NCI-H2107 (cell line): ENCODE measurements at regions not wholly inside any gene's neighbourhood (a gene's known extent, or its start where the extent isn't known, plus 50 kb on each side); places are given as distances from the start of the nearest gene placed in this dataset.
"Not testable (repeated sequence)": the region's sequence is repeated elsewhere in the genome, so short reads cannot be mapped to it uniquely, and the experiment has no call there.

Experiments used
- DNase-seq: peaks from one replicate; lab custom pipeline; 2025; lab: John Stamatoyannopoulos, UW

DNA sequence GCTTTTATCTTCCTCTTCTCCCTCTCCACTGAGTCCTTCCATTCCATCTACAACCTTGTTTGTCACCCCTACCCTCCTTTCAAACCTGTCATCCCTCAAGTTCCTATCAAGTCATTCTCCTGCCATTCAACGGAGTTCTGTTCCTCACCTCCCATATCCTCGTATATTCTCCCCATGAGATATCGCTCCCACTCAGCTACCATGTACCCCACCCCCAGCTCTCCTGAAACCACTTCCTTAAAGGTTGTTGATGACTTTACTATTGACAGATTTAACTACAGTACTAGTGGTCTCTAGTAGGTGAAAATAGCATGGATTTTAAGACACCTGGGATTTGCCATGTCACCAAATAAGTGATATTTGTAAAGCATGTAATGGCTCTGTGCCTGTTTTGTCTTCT is 107.4 kb upstream of the BARHL2 start:
- no peak for DNase-seq

DNA sequence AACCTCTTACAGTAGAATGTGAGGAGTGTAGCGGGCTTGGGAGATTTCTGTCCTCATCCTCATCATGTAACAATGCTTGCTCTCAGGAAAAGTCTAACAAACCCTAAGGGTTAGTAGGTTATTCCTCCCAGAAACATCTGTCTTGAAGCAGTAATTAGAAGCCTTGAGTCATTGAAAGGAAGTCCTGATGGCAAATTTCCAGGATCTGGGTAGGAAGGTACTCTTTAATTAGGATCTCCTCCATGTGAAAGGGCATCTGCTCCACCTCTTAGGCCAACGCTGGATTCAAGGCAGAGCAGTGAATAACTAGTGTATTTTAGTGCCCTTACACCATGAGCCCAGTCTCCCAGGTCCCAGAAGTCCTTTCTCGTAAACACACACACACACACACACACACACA is 106.6 kb upstream of the BARHL2 start:
- no peak for DNase-seq

DNA sequence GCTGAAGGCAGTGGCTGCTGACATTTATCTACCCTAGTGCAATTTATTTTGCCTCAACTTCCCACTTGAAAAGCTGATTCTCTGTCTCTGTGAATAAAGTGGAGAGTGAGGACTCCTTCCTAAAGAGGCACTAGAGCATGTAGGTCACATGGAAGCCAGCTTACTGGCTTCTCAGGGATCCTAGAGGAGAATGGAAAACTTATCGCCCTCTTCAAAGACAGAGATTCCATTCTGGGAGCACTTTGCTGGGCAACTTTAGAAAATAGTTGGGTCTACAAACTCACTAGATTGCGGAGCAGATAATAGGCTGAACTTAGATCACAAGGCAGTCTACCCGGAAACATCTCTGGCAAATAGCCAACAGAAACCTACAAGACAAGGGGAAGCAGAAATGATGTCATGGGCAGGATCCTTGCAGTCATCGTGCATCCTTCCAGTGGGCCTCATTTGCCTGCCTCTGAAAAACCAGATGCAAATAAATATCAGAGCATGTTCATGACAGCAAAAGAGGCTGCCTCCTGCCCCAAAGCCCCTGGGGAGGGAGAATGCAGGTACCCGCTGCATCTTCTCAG is 104.8 kb upstream of the BARHL2 start:
- no peak for DNase-seq

DNA sequence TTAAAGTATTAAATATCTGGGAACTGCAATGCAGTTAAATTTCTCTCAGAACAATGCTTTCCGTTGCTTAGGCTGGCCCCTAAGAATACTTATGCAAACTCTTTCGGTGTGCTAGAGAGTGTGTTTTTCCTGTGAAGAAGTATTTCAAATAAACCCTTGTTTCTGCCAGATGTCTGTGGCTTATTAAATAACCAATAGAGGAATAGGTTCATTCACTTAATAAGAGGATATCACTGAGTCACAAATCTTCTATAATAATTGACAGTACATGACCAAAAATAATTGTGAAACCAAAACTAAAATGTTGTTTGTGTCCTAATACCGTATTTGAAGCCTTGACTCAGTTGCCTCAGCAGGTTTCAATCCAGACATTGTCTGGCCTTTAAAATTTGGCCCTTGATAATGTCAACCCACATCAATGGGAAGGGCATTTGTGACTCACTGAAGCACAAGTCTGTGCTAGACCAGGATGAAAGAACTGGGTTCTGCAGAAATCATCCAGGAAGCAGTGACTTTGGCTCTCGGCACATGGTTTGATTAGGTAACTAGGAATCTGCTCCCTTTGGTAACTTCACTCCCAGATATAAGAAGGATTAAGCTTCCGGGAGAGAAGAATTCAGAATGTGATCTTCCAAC is 104.2 kb upstream of the BARHL2 start:
- DNase-seq = no peak

DNA sequence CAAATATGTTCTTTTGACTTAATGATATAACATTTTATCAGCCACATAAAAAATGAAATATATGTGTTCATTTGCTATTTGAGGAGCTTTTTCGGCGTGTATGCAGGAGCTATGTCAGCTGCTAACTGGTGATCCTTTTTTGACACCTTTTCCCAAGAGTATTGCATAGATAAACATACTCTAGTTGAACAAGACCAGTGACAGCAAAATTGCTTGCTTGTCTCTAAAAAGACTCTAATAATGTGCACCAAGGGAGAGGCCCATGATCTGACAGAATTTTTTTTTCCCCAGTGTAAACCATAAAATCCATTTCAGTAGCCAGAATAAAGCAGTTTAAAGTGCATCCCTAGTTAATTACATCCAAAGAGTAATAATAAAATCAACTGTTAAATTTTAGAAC is 103.6 kb upstream of the BARHL2 start:
- no peak for DNase-seq

DNA sequence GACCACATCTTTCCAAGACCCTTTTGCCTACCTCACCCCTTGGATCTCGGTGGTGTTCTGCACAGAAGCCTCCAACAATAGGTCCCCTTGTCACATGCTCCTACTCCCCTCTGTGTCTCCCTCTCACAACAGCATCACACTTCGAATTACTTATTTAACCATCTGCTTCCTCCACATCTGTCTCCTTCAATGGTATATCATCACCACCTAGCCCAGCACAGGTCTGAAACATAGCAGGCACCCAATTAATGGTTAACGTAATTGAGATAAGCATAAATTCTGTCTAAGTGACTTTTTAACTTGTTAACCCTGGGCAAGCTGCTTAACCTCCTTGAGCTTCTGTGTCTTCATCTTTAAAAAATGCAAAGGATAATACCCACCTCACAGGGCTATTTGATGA is 100.3 kb upstream of the BARHL2 start:
- no peak for DNase-seq

DNA sequence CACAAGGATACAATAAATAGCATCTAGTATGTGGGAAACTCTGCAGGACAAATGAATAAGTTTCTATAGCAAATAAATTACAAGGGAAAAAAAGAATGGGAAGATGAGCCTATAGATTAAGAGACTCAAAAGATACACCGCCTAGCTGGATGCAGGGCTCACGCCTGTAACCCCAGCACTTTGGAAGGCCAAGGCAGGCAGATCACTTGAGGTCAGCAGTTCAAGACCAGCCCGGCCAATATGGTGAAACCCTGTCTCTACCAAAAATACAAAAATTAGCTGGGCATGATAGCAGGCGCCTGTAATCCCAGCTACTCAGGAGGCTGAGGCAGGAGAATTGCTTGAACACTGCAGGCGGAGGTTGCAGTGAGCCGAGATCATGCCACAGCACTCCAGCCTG is 95.1 kb upstream of the BARHL2 start:
- not testable (repeated sequence) for DNase-seq

DNA sequence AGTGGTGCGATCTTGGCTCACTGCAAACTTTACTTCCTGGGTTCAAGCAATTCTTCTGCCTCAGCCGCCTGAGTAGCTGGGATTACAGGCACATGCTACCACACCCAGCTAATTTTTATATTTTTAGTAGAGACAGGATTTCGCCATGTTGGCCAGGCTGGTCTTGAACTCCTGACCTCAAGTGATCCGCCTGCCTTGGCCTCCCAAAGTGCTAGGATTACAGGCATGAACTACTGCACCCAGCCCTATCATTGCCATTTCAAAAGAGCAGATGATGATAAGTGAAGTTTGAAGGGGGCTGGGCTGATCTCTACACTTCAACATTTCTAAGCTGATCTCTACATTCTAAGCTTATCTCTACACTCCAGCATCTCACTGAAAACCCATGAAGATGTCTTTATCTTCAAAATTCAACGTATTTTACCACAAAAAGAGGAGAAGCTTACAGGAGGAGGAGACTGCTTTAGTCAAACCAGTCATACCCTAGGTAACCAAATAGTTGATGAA is 94.4 kb upstream of the BARHL2 start:
- DNase-seq = not testable (repeated sequence)

DNA sequence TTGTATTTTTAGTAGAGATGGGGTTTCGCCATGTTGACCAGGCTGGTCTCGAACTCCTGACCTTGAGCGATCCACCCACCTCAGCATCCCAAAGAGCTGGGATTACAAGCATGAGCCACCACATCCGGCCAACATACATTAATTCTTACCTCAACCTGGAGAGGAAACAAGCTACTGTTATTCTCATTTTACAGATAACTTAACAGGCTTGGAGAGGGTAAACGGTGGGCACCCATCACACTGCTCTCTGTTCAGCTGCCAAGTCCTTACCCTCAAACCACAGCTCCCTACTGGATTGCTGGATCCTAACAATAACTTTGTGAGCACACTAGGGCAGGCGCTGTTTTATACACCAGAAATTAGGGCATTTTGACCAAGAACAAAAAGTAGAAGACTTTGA is 93.6 kb upstream of the BARHL2 start:
- DNase-seq = no peak

DNA sequence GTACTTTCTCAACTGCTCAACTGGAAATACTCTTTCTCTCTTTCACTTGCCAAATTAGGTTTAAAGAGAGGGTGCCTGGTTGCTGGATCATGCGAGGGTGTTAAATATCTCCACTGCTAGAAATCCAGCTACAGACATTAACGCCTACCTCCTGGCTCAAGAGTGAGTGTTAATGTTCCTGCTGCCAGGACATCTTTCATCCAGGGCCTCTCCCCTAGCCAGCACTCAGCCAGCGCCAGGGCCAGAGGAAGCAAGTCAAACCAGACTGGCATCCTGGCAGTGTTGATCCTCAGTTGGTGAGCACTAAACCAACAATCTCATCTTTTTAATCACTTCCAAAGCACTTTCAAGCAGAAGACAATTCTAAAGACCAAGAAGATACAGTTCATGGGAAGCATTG is 92.9 kb upstream of the BARHL2 start:
- DNase-seq = no peak

DNA sequence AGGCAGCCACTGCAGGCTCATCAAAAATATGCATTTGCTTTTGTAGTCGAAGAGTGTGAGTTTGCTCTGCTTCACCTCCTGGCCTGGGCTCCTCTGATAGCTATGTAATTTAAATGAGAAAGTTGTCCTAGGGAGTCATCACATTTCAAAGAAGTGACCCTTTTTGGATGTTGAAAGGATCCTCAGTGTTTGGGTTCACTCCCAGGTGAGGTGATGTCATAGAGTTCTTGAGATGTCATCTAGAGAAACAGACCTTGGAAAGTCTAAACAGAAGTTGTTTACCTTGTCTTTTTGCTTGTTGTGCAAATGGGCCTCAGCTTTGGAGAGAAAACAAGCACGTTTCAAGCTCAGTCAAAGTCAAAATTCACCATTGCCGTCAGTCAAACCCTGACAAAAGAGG is 92.0 kb upstream of the BARHL2 start:
- DNase-seq = no peak

DNA sequence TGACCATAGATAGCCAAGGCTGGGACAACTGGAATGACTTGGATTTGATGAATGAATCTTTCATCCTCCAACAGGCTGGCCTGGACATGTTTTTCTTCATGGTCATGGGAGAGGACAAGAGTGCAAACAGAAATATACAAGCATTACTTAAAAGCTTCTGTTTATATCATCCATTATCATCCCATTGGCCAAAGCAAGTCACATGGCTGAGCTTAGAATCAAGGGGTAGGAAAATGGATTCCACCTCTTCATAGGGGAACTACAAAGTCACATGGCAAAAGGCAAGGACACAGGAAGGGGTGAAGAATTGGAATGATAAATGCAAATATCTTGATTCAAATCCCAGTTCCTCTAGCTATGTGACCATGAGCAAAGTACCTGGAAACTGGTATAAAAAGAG is 90.2 kb upstream of the BARHL2 start:
- no peak for DNase-seq

DNA sequence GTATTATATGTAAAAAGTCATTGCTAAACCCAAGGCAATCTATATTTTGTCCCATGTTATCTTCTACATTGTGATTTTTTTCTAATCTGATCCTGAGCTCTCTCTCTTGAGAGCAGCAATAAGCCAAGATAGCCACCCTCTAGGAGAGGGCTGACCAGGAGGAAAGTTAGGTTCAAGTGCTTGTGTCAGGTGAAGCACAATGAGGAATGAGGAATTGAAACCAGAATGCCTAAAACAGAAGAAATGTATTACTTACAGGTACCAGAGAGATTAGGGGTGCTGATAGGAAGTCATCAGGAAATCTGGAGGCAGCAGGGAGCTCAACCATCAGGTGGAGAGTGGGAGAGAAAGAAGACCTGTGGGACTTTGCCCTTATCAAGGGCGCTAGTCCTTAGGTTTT is 85.5 kb upstream of the BARHL2 start:
- DNase-seq = no peak

DNA sequence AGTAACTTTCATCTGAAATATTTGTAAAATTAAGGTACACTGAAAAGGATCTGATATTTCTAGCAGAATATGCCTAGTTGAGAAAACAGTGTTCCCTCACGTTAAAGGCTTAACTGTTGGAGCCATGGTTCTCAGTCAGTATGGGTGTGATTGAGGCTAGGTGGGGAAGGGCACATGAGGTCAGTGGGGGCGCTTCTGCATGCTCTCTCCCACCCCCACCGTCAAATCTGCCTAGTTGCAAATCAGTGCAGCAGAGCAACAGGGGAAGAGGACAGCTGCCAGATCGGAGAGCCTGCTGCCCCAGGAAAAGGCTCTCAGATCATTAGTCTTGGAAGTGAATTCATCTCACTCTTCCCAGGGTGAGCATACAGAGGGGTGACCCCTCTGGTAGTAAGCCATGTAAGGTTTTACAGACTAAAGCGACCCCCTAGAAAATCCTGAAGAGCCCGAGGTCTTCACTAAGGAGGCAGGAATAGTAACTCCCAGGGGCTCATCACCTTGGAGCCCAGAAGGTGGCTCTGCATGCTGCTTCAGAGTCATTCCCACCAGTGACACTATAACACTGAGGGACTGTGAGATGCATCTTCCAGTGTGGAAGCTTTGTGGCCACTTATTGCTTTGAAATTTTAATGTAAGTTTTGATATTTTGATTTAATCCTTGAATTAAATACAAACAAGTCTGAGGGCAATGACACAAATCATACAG is 83.1 kb upstream of the BARHL2 start:
- DNase-seq = no peak

DNA sequence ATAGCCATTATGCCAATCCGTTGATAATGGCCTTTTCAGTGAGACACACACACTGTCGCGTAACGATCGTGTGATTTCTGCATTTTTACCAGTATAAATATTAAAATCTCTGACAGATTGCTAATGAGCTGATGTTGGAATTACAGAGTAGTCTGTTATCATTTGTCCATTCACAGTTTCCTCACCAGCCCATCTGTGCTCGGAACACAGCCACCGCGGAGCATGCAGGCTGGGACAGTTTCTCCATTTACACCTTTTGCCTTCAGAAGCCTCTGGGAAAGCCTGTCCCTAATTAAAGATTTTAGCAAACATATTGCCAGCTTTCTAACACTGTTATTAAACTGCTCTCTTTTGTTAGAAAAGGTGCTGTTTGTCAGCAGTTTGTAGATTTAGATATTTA is 82.2 kb upstream of the BARHL2 start:
- DNase-seq = no peak

DNA sequence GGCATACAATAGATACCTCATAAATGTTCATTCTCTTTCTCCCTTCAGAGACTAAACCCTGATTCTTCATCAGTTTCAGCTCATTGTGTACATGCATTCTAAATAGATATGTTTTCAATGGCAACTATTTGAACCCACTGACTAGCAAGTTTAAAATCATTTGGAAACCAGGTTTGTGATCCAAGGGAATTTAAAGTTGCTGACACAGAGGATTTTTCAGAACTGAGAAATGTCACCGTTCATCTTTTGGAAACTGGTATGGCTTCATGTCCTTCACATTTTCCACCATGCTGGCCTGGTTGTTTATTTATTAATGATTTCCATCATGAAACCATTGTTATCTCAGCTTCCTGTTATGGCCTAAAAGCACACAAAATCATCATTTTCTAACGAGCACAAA is 81.8 kb upstream of the BARHL2 start:
- no peak for DNase-seq

DNA sequence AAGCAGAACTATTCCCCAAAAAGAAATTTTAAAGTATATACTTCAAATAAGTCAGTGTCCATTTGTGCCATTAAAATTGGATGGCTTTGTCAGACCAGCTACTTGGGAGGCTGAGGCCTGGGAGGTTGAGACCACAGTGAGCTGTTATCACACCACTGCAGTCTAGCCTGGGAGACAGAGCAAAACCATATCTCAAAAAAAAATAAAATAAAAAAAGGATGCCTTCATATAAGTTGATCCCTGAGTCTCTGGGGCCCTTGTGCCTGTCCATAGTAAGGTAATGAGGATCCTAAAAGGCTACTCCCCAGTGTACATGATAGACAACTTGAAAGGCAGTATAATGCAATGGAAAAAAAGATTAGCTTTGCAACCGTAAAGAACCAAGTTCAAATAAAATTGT is 81.2 kb upstream of the BARHL2 start:
- DNase-seq = no peak

DNA sequence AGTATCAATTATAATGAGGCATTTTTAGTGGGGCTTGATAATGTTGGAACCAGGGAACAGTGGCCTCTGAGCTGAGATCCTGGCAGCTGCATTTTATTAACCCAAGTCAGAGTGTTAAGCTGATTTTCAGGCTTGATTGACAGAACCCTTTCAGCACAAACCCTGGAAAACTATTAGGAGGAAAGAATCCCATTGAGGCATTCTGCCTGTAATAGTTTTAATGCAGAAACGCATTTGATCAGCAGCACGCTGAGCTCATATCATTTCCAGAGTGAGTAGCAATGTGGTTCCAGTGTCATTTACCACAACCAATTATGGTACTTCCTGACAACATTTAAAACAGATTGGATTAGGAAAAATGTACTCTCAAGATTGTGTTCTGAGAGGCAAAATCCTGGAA is 78.3 kb upstream of the BARHL2 start:
- DNase-seq = no peak

DNA sequence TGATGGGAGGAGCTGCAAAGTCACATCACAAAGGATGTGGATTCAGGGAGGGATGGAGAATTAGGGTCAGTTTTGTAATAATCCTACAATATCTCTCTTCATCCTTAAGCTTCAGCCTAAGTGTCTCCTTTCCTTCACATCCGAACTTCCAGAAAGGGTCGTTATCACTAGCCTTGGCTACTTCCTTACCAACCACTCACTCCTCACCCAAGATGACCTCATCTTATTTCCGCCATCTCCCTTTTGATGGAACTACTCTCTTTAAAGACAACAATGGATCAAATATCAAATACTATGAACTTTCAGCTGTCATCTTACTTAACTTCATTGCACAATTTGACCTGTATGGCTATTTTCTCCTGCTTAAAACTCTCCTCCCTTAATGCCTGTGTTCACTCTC is 69.6 kb upstream of the BARHL2 start:
- no peak for DNase-seq

DNA sequence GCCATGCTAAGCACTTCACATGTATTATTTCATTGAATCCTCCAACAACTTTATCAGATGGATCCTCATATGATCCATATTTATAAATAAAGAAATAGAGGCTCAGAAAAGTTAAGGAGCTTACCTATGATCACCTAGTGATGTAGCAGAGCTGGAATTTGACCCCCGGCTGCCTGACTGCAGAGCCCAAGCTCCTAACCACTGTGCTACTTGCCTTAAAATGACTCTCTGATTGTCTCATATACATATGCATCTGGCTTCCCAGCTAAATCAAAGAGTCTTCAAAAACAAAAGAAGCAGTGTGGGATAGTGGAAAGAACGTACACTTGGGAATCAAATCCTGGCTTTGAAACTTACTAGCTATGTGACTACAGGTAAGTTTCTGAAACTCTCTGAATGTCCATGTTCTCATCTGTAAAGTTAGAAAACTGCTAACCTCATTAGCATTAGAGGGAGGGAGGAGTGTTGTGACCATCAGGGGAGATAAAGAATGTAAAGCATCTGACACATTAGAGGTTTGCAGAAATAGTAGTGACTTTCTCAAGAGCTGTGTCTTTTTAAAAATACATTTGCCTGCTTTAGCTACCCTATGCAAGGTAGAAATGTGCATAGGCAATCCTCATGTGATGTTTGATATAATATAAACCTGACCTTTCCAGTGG is 67.2 kb upstream of the BARHL2 start:
- DNase-seq = no peak

DNA sequence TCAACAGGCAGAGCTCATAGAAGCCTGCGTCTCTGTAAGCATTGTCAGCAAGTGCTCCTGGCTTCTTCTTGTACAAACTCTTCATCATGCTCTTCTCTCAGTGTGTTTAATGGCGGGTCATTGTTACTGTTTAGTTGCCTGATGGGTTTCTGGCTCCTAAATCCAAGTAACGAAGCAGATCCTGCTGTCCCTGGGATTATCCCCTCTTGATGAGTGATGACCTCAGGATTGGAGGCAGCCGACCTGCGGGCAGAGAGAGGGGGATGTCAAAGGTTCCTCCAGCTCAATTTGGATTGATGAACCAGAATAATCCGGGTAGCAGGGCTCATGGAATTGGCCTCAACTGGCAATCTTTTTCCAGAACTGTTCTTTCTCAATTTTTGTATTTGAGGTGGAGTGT is 66.1 kb upstream of the BARHL2 start:
- DNase-seq = no peak

DNA sequence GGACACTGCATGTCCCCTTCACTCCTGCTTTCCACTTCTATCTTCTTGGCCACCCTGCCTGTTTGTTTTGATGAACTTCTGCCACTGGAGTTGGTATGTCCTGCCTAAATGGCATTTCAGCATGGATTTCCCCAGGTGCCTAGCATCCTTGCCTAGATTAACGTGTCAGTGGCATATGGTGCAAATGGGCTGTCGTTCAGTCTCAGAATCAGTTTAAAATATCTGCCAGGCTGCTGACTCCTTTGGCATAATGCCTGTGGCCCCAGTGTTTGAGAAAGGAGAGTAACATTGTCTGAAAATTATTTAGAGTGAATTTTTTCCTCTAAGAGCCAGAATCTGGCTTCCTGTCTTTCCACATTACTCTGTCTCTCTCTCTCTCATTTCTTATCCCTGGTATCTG is 64.9 kb upstream of the BARHL2 start:
- no peak for DNase-seq

DNA sequence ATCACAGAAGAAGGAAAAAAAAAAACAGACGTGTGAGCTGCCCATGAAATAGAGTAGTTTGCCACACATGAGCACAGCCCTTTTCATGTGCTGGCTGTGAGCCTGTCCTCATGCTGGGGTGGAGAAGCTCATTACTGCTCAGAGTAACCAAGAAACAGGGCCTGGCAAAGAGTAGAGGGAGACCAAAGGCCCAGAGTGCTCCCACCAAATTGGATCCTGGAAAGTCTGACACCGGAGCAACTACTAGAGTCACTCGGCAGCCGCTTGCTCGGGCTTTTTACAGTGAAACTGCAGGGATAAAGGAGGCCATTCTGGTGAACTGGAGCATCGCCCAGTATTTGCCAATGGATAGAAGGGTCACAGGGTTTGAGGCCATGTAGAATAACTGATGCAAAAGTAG is 64.4 kb upstream of the BARHL2 start:
- no peak for DNase-seq
